H1 (cell line): ENCODE measurements at regions not wholly inside any gene's neighbourhood (a gene's known extent, or its start where the extent isn't known, plus 50 kb on each side); places are given as distances from the start of the nearest gene placed in this dataset.

Source experiments
- TF ChIP-seq, protein P1 (sequence below): fragments of 300-600 bp; sonication (generic); IDR thresholded peaks from 2 replicates; pipeline ENCODE4 v1.7.1; 2012; ENCODE audit warnings: low read length, moderate library complexity, mild to moderate bottlenecking, inconsistent platforms; ENCODE audit not compliant: insufficient replicate concordance

DNA sequence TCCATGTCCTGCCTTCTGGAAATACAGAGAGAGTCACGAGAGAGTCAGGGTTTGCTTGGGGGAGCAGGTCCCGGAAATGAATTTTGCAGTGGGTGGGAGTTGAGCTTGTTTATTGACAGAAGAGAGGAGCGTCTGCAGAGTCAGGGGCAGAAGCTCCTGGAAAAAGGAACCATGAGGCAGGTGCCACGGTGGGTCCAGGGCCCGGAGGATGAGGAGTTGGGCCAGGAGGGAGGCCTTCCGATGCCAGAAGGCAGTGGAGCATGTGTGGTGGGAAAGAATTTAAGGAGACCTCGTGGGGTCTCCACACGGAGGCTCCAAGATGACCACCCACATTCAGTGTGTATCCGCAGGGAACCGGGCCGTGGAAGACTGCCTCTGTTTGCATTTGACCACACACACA is 461.2 kb downstream of the BRD1 start (continued):
- TF ChIP-seq, protein P1, sequence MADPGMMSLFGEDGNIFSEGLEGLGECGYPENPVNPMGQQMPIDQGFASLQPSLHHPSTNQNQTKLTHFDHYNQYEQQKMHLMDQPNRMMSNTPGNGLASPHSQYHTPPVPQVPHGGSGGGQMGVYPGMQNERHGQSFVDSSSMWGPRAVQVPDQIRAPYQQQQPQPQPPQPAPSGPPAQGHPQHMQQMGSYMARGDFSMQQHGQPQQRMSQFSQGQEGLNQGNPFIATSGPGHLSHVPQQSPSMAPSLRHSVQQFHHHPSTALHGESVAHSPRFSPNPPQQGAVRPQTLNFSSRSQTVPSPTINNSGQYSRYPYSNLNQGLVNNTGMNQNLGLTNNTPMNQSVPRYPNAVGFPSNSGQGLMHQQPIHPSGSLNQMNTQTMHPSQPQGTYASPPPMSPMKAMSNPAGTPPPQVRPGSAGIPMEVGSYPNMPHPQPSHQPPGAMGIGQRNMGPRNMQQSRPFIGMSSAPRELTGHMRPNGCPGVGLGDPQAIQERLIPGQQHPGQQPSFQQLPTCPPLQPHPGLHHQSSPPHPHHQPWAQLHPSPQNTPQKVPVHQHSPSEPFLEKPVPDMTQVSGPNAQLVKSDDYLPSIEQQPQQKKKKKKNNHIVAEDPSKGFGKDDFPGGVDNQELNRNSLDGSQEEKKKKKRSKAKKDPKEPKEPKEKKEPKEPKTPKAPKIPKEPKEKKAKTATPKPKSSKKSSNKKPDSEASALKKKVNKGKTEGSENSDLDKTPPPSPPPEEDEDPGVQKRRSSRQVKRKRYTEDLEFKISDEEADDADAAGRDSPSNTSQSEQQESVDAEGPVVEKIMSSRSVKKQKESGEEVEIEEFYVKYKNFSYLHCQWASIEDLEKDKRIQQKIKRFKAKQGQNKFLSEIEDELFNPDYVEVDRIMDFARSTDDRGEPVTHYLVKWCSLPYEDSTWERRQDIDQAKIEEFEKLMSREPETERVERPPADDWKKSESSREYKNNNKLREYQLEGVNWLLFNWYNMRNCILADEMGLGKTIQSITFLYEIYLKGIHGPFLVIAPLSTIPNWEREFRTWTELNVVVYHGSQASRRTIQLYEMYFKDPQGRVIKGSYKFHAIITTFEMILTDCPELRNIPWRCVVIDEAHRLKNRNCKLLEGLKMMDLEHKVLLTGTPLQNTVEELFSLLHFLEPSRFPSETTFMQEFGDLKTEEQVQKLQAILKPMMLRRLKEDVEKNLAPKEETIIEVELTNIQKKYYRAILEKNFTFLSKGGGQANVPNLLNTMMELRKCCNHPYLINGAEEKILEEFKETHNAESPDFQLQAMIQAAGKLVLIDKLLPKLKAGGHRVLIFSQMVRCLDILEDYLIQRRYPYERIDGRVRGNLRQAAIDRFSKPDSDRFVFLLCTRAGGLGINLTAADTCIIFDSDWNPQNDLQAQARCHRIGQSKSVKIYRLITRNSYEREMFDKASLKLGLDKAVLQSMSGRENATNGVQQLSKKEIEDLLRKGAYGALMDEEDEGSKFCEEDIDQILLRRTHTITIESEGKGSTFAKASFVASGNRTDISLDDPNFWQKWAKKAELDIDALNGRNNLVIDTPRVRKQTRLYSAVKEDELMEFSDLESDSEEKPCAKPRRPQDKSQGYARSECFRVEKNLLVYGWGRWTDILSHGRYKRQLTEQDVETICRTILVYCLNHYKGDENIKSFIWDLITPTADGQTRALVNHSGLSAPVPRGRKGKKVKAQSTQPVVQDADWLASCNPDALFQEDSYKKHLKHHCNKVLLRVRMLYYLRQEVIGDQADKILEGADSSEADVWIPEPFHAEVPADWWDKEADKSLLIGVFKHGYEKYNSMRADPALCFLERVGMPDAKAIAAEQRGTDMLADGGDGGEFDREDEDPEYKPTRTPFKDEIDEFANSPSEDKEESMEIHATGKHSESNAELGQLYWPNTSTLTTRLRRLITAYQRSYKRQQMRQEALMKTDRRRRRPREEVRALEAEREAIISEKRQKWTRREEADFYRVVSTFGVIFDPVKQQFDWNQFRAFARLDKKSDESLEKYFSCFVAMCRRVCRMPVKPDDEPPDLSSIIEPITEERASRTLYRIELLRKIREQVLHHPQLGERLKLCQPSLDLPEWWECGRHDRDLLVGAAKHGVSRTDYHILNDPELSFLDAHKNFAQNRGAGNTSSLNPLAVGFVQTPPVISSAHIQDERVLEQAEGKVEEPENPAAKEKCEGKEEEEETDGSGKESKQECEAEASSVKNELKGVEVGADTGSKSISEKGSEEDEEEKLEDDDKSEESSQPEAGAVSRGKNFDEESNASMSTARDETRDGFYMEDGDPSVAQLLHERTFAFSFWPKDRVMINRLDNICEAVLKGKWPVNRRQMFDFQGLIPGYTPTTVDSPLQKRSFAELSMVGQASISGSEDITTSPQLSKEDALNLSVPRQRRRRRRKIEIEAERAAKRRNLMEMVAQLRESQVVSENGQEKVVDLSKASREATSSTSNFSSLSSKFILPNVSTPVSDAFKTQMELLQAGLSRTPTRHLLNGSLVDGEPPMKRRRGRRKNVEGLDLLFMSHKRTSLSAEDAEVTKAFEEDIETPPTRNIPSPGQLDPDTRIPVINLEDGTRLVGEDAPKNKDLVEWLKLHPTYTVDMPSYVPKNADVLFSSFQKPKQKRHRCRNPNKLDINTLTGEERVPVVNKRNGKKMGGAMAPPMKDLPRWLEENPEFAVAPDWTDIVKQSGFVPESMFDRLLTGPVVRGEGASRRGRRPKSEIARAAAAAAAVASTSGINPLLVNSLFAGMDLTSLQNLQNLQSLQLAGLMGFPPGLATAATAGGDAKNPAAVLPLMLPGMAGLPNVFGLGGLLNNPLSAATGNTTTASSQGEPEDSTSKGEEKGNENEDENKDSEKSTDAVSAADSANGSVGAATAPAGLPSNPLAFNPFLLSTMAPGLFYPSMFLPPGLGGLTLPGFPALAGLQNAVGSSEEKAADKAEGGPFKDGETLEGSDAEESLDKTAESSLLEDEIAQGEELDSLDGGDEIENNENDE = no peak
